A549 (cell line): ENCODE measurements at regions not wholly inside any gene's neighbourhood (a gene's known extent, or its start where the extent isn't known, plus 50 kb on each side); places are given as distances from the start of the nearest gene placed in this dataset.

Source experiments
- EP300 ChIP-seq, 2 experiments: fragments of >200 bp; sonication (Bioruptor Twin); formaldehyde crosslinking; IDR thresholded peaks; 2 replicates in 1 of 2; 3 replicates in 1 of 2; pipeline ENCODE4 v1.6.1; 2016 to 2017
- KDM1A ChIP-seq: fragments of 200-600 bp; sonication (generic); IDR thresholded peaks from 2 replicates; pipeline ENCODE4 v1.6.1; 2016; ENCODE audit warnings: low read depth, mild to moderate bottlenecking
- NFE2L2 ChIP-seq: fragments of 150-350 bp; conservative IDR thresholded peaks from 2 replicates; pipeline ENCODE4 v1.6.1; 2014; ENCODE audit warnings: low read length
- POLR2A ChIP-seq: IDR thresholded peaks from 2 replicates; pipeline ENCODE4 v1.6.1; 2012; ENCODE audit warnings: mild to moderate bottlenecking, low read length
- RFX5 ChIP-seq: fragments of 450-650 bp; IDR thresholded peaks from 2 replicates; pipeline ENCODE4 v1.7.1; 2014; ENCODE audit warnings: antibody characterized with exemption, mild to moderate bottlenecking, moderate library complexity
- TF ChIP-seq, protein P1 (sequence below): fragments of >200 bp; sonication (Bioruptor Twin); formaldehyde crosslinking; IDR thresholded peaks from 3 replicates; pipeline ENCODE4 v1.5.1; 2016
- TF ChIP-seq, protein P2 (sequence below): fragments of 250-450 bp; sonication (Bioruptor Pico); IDR thresholded peaks from 2 replicates; pipeline ENCODE4 v1.5.0; 2020; ENCODE audit warnings: low read depth, mild to moderate bottlenecking, moderate library complexity
- TF ChIP-seq, protein P3 (sequence below): fragments of 150-350 bp; IDR thresholded peaks from 2 replicates; pipeline ENCODE4 v1.6.1; 2014; ENCODE audit warnings: low read depth, mild to moderate bottlenecking, low read length

GRCh38 chr7:131276748-131277147, 50.9 kb upstream of the MKLN1 start:
- TF ChIP-seq, protein P1, sequence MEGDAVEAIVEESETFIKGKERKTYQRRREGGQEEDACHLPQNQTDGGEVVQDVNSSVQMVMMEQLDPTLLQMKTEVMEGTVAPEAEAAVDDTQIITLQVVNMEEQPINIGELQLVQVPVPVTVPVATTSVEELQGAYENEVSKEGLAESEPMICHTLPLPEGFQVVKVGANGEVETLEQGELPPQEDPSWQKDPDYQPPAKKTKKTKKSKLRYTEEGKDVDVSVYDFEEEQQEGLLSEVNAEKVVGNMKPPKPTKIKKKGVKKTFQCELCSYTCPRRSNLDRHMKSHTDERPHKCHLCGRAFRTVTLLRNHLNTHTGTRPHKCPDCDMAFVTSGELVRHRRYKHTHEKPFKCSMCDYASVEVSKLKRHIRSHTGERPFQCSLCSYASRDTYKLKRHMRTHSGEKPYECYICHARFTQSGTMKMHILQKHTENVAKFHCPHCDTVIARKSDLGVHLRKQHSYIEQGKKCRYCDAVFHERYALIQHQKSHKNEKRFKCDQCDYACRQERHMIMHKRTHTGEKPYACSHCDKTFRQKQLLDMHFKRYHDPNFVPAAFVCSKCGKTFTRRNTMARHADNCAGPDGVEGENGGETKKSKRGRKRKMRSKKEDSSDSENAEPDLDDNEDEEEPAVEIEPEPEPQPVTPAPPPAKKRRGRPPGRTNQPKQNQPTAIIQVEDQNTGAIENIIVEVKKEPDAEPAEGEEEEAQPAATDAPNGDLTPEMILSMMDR, result no peak
- TF ChIP-seq NFE2L2, result no peak
- TF ChIP-seq, protein P2, sequence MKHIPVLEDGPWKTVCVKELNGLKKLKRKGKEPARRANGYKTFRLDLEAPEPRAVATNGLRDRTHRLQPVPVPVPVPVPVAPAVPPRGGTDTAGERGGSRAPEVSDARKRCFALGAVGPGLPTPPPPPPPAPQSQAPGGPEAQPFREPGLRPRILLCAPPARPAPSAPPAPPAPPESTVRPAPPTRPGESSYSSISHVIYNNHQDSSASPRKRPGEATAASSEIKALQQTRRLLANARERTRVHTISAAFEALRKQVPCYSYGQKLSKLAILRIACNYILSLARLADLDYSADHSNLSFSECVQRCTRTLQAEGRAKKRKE (CRISPR knock-in tag), result no peak
- TF ChIP-seq, protein P3, sequence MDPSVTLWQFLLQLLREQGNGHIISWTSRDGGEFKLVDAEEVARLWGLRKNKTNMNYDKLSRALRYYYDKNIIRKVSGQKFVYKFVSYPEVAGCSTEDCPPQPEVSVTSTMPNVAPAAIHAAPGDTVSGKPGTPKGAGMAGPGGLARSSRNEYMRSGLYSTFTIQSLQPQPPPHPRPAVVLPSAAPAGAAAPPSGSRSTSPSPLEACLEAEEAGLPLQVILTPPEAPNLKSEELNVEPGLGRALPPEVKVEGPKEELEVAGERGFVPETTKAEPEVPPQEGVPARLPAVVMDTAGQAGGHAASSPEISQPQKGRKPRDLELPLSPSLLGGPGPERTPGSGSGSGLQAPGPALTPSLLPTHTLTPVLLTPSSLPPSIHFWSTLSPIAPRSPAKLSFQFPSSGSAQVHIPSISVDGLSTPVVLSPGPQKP, result no peak
- no peak for TF ChIP-seq RFX5
- TF ChIP-seq KDM1A, result no peak
- no peak for TF ChIP-seq EP300 (IDR thresholded peaks at IDR 0.05)
- no peak for TF ChIP-seq POLR2A
